ENCODE measurements at regions not wholly inside any gene's neighbourhood (a gene's known extent, or its start where the extent isn't known, plus 50 kb on each side); places are given as distances from the start of the nearest gene placed in this dataset.

- no peak for DNase-seq (ENCODE audit: low spot score)
- Histone ChIP-seq H3K27ac (peak overlapping the region; percentile 17 to 72), H3K9me3 (no peaks in the 10 kb centered on the region), H3K36me3 (no peaks in the 10 kb centered on the region), H3K27me3 (no peaks in the 10 kb centered on the region), H3K4me1 (no peaks in the 10 kb centered on the region), H3K4me3 (no peak overlapping the region)
- TF ChIP-seq, protein P1, sequence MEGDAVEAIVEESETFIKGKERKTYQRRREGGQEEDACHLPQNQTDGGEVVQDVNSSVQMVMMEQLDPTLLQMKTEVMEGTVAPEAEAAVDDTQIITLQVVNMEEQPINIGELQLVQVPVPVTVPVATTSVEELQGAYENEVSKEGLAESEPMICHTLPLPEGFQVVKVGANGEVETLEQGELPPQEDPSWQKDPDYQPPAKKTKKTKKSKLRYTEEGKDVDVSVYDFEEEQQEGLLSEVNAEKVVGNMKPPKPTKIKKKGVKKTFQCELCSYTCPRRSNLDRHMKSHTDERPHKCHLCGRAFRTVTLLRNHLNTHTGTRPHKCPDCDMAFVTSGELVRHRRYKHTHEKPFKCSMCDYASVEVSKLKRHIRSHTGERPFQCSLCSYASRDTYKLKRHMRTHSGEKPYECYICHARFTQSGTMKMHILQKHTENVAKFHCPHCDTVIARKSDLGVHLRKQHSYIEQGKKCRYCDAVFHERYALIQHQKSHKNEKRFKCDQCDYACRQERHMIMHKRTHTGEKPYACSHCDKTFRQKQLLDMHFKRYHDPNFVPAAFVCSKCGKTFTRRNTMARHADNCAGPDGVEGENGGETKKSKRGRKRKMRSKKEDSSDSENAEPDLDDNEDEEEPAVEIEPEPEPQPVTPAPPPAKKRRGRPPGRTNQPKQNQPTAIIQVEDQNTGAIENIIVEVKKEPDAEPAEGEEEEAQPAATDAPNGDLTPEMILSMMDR (IDR thresholded peaks at IDR 0.05): no peak
These were observed 227.0 kb downstream of the ZNF608 start for GRCh38 chr5:124519396-124519795.

- no peak for DNase-seq (ENCODE audit: low spot score)
- TF ChIP-seq, protein P1 (IDR thresholded peaks at IDR 0.05): no peak
- Histone ChIP-seq H3K27me3 (no peaks in the 10 kb centered on the region), H3K36me3 (no peaks in the 10 kb centered on the region), H3K9me3 (no peaks in the 10 kb centered on the region), H3K4me1 (peaks cover 0 to 8% of the 10 kb centered on the region in 2 donors), H3K27ac (no peak overlapping the region), H3K4me3 (no peak overlapping the region)
These were observed 229.9 kb downstream of the ZNF608 start for GRCh38 chr5:124516567-124516966.

DNA sequence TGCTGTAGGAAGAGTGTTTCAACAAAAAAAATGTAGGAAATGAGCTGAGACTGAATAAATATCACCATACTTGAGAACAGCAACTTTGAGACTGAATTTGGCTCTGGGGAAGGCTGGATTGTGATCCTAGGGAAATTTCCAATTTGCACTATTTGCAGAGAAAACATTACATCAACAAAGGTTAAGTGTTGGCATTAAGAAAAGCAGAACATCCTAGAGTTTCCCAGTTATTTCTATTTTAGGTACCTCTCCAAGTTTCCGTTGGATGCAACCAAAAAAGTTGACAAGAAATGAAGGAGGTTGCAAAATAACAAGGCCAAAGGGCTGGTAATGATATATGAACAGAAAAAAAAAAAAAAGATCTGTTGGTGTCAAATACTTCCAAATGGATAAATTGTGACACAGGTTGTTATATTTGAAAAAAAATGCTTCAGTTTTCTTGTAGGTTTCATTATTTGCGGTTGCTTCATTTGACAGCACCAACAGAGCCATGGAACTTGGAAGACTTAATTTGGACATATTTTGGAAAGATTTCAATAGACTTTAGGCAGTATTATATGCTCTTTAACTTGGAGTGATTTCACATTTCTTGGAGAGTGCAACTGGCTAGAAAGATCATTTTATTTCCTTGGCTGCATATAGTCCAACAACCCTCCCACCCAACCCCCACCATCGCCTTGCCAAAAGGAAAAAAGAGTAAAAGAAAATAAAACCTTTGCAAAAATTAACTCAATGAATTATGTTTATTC lies 230.8 kb downstream of the ZNF608 start:
- Histone ChIP-seq H3K27me3 (no peaks in the 10 kb centered on the region), H3K27ac (no peak overlapping the region), H3K4me1 (peaks cover 0 to 8% of the 10 kb centered on the region in 2 donors), H3K9me3 (no peaks in the 10 kb centered on the region), H3K36me3 (no peaks in the 10 kb centered on the region), H3K4me3 (no peak overlapping the region)
- TF ChIP-seq, protein P1 (IDR thresholded peaks at IDR 0.05): no peak
- no peak for DNase-seq (ENCODE audit: low spot score)

- H3K4me3 ChIP-seq: no peak overlapping the region
- H3K9me3 ChIP-seq: no peaks in the 10 kb centered on the region
- H3K27me3 ChIP-seq: no peaks in the 10 kb centered on the region
- TF ChIP-seq, protein P1 (IDR thresholded peaks at IDR 0.05): no peak
- H3K4me1 ChIP-seq: peaks cover 0 to 8% of the 10 kb centered on the region in 2 donors
- no peak overlapping the region for H3K27ac ChIP-seq
- no peaks in the 10 kb centered on the region for H3K36me3 ChIP-seq
- DNase-seq (ENCODE audit: low spot score): no peak
These were observed 231.5 kb downstream of the ZNF608 start for GRCh38 chr5:124514956-124515355.

GRCh38 chr5:124512952-124513632 lies 233.3 kb downstream of the ZNF608 start:
- Histone ChIP-seq H3K9me3 (no peaks in the 10 kb centered on the region), H3K27ac (no peak overlapping the region), H3K36me3 (no peaks in the 10 kb centered on the region), H3K4me3 (no peak overlapping the region), H3K27me3 (no peaks in the 10 kb centered on the region), H3K4me1 (peaks cover 0 to 8% of the 10 kb centered on the region in 2 donors)
- DNase-seq (ENCODE audit: low spot score): no peak
- TF ChIP-seq, protein P1 (IDR thresholded peaks at IDR 0.05): no peak
